ENCODE measurements at regions not wholly inside any gene's neighbourhood (a gene's known extent, or its start where the extent isn't known, plus 50 kb on each side); places are given as distances from the start of the nearest gene placed in this dataset.

DNA sequence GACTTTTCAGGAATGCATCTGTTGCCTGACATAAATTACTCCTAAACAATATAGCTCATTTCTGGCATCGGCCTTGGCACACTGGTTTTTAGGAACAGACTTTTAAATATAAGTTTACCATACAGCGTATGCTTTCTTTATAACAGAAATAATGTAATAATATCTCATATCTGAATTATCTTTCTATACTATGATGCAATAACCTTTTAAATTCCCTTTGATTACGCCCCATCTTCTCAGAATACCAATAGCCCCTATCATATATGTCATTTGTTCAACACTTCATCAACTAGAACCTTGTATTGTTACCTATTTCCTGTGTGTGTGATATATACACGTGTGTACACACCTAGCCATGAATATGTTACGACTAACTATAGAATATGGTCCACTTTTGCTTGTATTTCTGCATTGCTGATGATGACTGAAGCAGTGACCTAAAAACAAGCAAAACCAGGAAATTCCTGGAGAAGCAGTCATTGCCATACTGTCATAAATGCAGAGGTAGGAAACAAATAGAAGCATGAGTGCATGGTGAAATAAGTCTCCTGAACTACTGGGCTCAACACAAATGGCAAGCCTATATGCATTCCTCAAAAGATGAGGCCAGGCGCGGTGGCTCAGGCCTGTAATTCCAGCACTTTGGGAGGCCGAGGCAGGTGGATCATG is 618.4 kb upstream of the NRP1 start:
- TF ChIP-seq, protein P1, sequence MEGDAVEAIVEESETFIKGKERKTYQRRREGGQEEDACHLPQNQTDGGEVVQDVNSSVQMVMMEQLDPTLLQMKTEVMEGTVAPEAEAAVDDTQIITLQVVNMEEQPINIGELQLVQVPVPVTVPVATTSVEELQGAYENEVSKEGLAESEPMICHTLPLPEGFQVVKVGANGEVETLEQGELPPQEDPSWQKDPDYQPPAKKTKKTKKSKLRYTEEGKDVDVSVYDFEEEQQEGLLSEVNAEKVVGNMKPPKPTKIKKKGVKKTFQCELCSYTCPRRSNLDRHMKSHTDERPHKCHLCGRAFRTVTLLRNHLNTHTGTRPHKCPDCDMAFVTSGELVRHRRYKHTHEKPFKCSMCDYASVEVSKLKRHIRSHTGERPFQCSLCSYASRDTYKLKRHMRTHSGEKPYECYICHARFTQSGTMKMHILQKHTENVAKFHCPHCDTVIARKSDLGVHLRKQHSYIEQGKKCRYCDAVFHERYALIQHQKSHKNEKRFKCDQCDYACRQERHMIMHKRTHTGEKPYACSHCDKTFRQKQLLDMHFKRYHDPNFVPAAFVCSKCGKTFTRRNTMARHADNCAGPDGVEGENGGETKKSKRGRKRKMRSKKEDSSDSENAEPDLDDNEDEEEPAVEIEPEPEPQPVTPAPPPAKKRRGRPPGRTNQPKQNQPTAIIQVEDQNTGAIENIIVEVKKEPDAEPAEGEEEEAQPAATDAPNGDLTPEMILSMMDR (IDR thresholded peaks at IDR 0.05): no peak
- TF ChIP-seq EZH2 (IDR thresholded peaks at IDR 0.05; ENCODE audit: borderline replicate concordance, insufficient read depth, low read depth, low read length, poor library complexity, severe bottlenecking): no peak

Measured in B cell (primary cell).